GM21423 (cell line): ENCODE measurements at regions not wholly inside any gene's neighbourhood (a gene's known extent, or its start where the extent isn't known, plus 50 kb on each side); places are given as distances from the start of the nearest gene placed in this dataset.
"Not testable (repeated sequence)": the region's sequence is repeated elsewhere in the genome, so short reads cannot be mapped to it uniquely, and the experiment has no call there.

Experiments
- ATAC-seq: cut with Tn5 transposase; IDR thresholded peaks from one replicate; pipeline ENCODE4 v1.9.1; 2021; ENCODE audit warnings: mild to moderate bottlenecking, moderate library complexity; ENCODE audit not compliant: unreplicated experiment

DNA sequence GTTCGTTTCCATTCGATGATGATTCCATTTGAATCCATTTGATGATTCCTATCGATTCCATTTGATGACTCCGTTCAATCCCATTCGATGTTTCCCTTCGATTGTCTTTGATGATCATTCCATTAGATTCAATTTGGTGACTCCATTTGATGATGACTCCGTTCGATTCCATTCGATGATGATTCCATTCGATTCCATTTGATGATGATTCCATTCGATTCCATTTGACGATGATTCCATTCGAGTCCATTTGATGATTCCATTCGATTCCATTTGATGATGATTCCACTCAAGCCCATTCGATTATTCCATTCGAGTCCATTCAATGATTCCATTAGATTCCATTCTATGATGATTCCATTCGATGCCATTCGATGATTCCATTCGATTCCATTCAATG is 2730.6 kb downstream of the RPIA start:
- ATAC-seq, result not testable (repeated sequence)

GRCh38 chr2:91427148-91427547 is 2735.7 kb downstream of the RPIA start:
- ATAC-seq, result not testable (repeated sequence)

DNA sequence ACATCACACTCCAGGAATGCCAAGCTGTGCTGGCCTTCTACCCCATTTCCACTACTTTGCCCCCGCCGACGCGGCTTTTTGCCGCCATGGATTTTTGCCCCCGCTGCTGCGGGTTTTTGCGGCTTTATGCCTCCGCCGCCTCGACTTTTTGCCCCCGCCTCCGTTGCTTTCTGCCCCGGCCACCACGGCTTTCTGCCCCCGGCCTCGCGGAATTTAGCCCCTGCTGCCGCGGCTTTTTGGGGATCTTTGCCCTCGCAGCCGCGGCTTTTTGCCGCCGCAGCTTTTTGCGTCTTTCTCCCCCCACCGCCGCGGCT is 2750.4 kb downstream of the RPIA start:
- ATAC-seq, result not testable (repeated sequence)

- no peak for ATAC-seq
Measured at GRCh38 chr2:91442246-91442905, 2750.9 kb downstream of the RPIA start.

DNA sequence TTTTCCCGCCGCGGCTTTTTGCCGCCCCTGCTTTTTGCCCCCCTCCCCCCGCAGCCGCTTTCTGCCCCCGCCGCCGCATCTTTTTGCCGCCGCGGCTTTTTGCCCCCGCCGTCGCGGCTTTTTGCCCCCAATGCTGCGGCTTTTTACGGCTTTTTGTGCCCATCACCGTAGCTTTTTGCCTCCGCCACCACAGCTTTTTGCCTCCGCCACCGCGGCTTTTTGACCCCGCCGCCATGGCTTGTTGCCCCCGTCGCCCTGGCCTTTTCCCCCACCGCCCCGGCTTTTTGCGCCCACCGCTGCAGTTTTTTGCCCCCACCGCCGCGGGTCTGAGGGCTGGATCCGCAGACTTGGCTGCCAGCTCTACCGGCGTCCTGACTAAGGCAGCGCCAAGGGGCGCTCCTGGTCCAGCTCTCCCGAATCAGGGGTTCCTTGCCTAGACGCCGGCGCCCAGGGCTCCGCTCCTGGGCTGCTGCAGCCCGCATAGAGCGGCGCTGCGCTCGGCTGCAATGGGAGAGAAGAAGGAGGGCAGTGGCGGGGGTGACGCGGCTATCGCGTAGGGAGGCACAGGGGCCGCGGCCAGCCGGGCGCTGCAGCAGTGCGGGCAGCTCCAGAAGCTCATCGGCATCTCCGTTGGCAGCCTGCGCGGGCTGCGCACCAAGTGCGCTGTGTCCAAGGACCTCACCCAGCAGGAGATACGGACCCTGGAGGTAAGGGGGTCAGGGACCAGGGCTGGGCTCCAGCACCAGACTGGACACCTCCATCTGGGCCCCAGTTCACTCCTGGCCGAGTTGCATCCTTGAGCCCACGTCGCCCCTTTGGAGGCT is 2751.6 kb downstream of the RPIA start:
- not testable (repeated sequence) for ATAC-seq

GRCh38 chr2:91443730-91444115 is 2752.2 kb downstream of the RPIA start:
- not testable (repeated sequence) for ATAC-seq

GRCh38 chr2:91445705-91446104 is 2754.2 kb downstream of the RPIA start:
- ATAC-seq, result not testable (repeated sequence)

DNA sequence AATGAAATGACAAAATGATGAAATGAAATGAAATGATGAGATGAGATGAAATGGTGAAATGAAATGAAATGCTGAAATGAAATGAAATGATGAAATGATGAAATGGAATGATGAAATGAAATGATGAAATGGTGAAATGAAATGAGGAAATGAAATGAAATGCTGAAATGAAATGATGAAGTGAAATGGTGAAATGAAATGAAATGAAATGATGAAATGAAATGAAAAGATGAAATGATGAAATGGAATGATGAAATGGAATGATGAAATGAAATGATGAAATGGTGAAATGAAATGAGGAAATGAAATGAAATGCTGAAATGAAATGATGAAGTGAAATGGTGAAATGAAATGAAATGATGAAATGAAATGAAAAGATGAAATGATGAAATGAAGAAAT is 2755.0 kb downstream of the RPIA start:
- ATAC-seq, result not testable (repeated sequence)

GRCh38 chr2:91446915-91447314 is 2755.4 kb downstream of the RPIA start:
- ATAC-seq, result not testable (repeated sequence)

DNA sequence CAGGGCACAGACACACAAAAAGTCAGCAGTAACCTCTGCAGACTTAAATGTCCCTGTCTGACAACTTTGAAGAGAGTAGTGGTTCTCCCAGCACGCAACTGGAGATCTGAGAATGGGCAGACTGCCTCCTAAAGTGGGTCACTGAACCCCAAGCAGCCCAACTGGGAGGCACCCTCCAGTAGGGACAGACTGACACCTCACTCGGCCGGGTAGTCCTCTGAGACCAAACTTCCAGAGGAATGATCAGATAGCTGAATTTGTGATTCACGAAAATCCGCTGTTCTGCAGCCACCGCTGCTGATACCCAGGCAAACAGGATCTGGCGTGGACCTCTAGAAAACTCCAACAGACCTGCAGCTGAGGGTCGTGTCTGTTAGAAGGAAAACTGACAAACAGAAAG is 2756.0 kb downstream of the RPIA start:
- not testable (repeated sequence) for ATAC-seq

DNA sequence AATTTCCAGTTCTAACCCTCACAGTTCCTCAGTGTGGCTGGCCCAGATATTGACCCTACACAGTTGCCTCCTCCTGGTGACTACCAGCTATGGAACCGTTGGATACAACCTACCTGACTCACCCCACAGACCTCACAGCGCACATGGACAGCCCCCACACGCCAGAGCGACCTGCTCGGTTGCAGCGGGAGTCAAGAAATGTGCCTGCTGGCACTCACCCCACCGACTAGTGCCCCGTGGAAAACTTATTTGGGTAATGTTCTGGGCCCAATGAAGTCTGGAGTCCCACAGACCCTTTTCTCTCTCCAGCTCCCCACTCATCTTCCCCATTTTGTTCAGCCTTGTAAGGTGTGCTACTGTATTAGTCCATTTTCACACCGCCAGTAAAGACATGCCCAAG is 2770.8 kb downstream of the RPIA start:
- ATAC-seq, result not testable (repeated sequence)

- ATAC-seq, result not testable (repeated sequence)
Measured at GRCh38 chr2:91463007-91463406, 2771.5 kb downstream of the RPIA start.

- ATAC-seq, result not testable (repeated sequence)
Measured at GRCh38 chr2:91466780-91467363, 2775.4 kb downstream of the RPIA start.

DNA sequence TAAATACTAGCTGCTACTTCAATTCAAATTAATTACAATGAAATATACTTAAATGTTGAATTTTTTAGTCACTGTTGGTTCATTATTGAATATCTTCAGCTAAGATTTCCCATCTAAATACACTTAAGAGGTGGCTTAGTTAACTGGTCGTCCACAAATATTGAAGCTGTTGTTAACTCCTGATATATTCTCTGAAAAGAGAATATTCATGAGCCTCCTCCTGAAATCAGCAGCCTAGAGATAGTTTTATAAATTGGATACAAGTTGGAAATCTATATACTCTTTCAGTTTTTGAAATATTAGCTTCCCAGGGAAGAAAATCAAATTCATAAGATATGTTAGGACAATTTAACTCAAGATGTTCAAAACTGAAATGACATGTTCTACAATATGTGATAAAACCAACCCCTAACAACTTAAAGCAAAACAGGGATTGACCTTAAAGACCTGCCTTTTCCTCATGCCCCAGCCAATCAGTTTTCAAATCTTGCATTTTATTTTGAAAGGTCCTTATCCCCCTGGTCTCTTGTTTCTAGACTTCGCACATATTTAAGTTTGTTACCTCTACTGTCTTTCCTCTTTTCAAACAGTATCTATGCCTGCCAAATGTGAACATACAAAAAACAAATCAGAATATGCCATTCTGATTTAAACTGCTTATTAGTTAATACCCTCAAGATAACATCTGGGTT is 2784.9 kb downstream of the RPIA start:
- ATAC-seq, result not testable (repeated sequence)

GRCh38 chr2:91476936-91477246 is 2785.4 kb downstream of the RPIA start:
- not testable (repeated sequence) for ATAC-seq

DNA sequence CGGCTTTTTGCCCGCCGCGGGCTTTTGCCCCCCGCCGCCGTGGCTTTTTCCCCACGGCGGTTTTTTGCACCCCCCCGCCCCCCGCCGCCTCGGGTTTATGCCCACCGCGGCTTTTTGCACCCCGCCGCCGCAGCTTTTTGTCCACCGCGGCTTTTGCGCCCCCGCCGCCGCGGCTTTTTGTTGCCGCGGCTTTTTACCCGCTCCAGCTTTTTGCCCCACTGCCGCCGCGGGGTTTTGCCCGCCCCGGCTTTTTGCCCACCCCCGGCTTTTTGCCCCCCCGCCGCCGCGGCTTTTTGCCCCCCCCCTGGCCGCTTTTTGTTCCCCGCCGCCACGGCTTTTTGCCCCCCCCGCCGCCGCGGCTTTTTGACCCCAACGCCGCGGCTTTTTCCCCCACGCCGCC is 2785.8 kb downstream of the RPIA start:
- ATAC-seq, result not testable (repeated sequence)

- ATAC-seq, result no peak
Measured at GRCh38 chr2:91477731-91478672, 2786.5 kb downstream of the RPIA start.

- not testable (repeated sequence) for ATAC-seq
Measured at GRCh38 chr2:91478851-91479718, 2787.6 kb downstream of the RPIA start.

GRCh38 chr2:91485226-91485625 is 2793.8 kb downstream of the RPIA start:
- not testable (repeated sequence) for ATAC-seq
